ENCODE measurements at regions not wholly inside any gene's neighbourhood (a gene's known extent, or its start where the extent isn't known, plus 50 kb on each side); places are given as distances from the start of the nearest gene placed in this dataset.

- Histone ChIP-seq H3K4me1 (ENCODE audit: control insufficient read depth, insufficient read depth, low read length, poor library complexity, severe bottlenecking) (no peaks in the 10 kb centered on the region), H3K27ac (ENCODE audit: low read depth, low read length, severe bottlenecking) (no peak overlapping the region), H3K36me3 (ENCODE audit: control insufficient read depth, insufficient read depth, low read length) (no peaks in the 10 kb centered on the region), H3K9me3 (ENCODE audit: control insufficient read depth, low read length) (no peaks in the 10 kb centered on the region), H3K4me3 (ENCODE audit: extremely low read depth, insufficient read depth, low read length, poor library complexity, severe bottlenecking) (no peak overlapping the region)
- 74% methylated on average over 3 of the region's 5 CpGs; no CpG with 5 or more reads in 1 of the 2 experiments for WGBS, 2 experiments (ENCODE audit: insufficient coverage in 2 of 2)
Measured at GRCh38 chr1:193368302-193368701, 181.9 kb upstream of the B3GALT2 start.

DNA sequence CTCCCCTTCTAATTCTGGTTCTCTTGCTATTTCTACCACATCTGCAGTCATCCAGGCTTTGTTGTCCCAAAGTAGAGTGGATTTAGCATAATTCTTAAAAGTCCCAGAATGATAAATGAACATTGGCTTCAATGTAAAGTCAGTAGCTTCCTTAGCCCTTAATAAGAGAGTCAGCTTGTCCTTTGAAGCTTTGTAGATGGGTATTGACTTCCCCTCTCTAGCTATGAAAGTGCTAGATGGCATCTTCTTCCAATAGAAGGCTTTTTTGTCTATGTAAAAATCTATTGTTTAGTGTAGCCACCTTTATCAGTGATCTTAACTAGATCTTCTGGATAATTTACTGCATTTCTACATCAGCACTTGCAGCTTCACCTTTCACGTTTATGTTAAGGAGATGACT lies 181.4 kb upstream of the B3GALT2 start:
- H3K27ac ChIP-seq (ENCODE audit: low read depth, low read length, severe bottlenecking), result no peak overlapping the region
- H3K36me3 ChIP-seq (ENCODE audit: control insufficient read depth, insufficient read depth, low read length), result no peaks in the 10 kb centered on the region
- no CpG with 5 or more reads among the region's 1 CpG for WGBS, 2 experiments (ENCODE audit: insufficient coverage in 2 of 2)
- H3K4me1 ChIP-seq (ENCODE audit: control insufficient read depth, insufficient read depth, low read length, poor library complexity, severe bottlenecking), result no peaks in the 10 kb centered on the region
- no peaks in the 10 kb centered on the region for H3K9me3 ChIP-seq (ENCODE audit: control insufficient read depth, low read length)
- H3K4me3 ChIP-seq (ENCODE audit: extremely low read depth, insufficient read depth, low read length, poor library complexity, severe bottlenecking), result no peak overlapping the region

GRCh38 chr1:193366764-193367507 lies 180.5 kb upstream of the B3GALT2 start:
- no peaks in the 10 kb centered on the region for H3K36me3 ChIP-seq (ENCODE audit: control insufficient read depth, insufficient read depth, low read length)
- H3K4me3 ChIP-seq (ENCODE audit: extremely low read depth, insufficient read depth, low read length, poor library complexity, severe bottlenecking), result no peak overlapping the region
- no peaks in the 10 kb centered on the region for H3K9me3 ChIP-seq (ENCODE audit: control insufficient read depth, low read length)
- WGBS, 2 experiments (ENCODE audit: insufficient coverage in 2 of 2), result no CpG with 5 or more reads among the region's 1 CpG
- H3K4me1 ChIP-seq (ENCODE audit: control insufficient read depth, insufficient read depth, low read length, poor library complexity, severe bottlenecking), result no peaks in the 10 kb centered on the region
- no peak overlapping the region for H3K27ac ChIP-seq (ENCODE audit: low read depth, low read length, severe bottlenecking)

- 100% methylated on average over 2 of the region's 2 CpGs for WGBS, 2 experiments (ENCODE audit: insufficient coverage in 2 of 2)
- H3K9me3 ChIP-seq (ENCODE audit: control insufficient read depth, low read length), result no peaks in the 10 kb centered on the region
- no peak overlapping the region for H3K27ac ChIP-seq (ENCODE audit: low read depth, low read length, severe bottlenecking)
- no peaks in the 10 kb centered on the region for H3K36me3 ChIP-seq (ENCODE audit: control insufficient read depth, insufficient read depth, low read length)
- H3K4me1 ChIP-seq (ENCODE audit: control insufficient read depth, insufficient read depth, low read length, poor library complexity, severe bottlenecking), result no peaks in the 10 kb centered on the region
- H3K4me3 ChIP-seq (ENCODE audit: extremely low read depth, insufficient read depth, low read length, poor library complexity, severe bottlenecking), result no peak overlapping the region
Measured at GRCh38 chr1:193365966-193366365, 179.6 kb upstream of the B3GALT2 start.

DNA sequence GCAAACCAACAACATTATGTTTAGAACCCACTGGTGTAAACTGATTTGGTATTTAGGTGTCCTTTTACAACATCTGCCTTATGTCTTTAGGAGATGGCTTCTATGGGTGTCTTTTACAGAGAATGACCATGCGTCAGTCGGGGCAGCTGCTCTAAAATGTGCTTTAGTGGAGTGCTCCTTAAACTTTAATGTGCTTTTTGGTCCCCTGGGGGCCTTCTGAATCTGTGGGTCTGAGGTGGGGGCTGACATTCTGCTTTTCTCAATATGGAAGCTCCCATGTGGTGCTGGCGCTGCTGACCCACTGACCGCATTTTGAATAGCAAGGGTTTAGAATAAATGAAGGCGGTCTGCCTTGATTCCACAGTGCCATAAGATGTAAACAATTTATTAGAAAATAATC lies 173.2 kb upstream of the B3GALT2 start:
- H3K4me1 ChIP-seq (ENCODE audit: control insufficient read depth, insufficient read depth, low read length, poor library complexity, severe bottlenecking), result no peaks in the 10 kb centered on the region
- no peak overlapping the region for H3K27ac ChIP-seq (ENCODE audit: low read depth, low read length, severe bottlenecking)
- H3K36me3 ChIP-seq (ENCODE audit: control insufficient read depth, insufficient read depth, low read length), result no peaks in the 10 kb centered on the region
- no peaks in the 10 kb centered on the region for H3K9me3 ChIP-seq (ENCODE audit: control insufficient read depth, low read length)
- no peak overlapping the region for H3K4me3 ChIP-seq (ENCODE audit: extremely low read depth, insufficient read depth, low read length, poor library complexity, severe bottlenecking)
- 100% methylated on average over 1 to 2 of the region's 5 CpGs for WGBS, 2 experiments (ENCODE audit: insufficient coverage in 2 of 2)

DNA sequence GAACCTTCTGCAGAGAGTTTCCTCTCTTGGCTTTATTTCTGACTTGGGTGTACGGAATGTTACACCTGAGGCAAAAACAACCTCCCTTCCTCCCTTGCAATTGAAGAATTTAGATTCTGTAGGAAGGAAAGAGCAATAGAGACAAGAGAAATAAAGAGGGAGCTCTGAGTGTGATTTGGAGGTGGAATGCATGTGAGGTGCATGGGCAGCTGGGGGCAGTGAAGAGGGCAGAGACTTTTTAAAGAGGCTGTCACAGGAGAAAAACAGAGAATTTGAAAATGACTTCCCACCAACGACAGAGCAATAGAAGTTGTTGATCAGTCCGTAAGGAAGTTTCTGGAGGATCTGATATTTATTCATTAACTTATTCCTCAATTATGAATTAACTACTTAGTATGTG lies 172.0 kb upstream of the B3GALT2 start:
- WGBS, 2 experiments (ENCODE audit: insufficient coverage in 2 of 2), result no CpG with 5 or more reads among the region's 3 CpGs

DNA sequence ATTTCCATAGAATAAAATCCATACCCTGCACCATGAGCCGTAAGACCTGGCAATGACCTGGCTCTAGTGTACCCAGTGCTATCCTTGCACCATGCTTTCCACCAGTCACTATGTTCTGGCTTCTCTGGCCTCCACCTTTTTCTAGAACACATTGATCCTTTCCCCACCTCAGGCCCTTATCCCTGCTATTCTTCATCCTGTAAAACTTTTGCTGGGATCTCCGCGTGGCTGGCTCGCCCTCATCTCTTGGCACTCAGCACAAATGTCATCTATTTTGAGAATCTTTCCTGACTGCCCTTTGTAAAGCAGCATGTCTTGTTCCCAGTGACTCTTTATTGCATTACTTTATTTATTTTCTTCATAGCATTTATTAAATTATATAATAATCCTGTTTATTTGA lies 169.8 kb upstream of the B3GALT2 start:
- 95 to 100% methylated on average over 3 to 4 of the region's 4 CpGs for WGBS, 2 experiments (ENCODE audit: insufficient coverage in 2 of 2)
- H3K4me1 ChIP-seq (ENCODE audit: control insufficient read depth, insufficient read depth, low read length, poor library complexity, severe bottlenecking), result no peaks in the 10 kb centered on the region

More for the DNA sequence above, 172.0 kb upstream of the B3GALT2 start:
- no peak overlapping the region for H3K4me3 ChIP-seq (ENCODE audit: extremely low read depth, insufficient read depth, low read length, poor library complexity, severe bottlenecking)
- no peak overlapping the region for H3K27ac ChIP-seq (ENCODE audit: low read depth, low read length, severe bottlenecking)
- no peaks in the 10 kb centered on the region for H3K36me3 ChIP-seq (ENCODE audit: control insufficient read depth, insufficient read depth, low read length)
- H3K9me3 ChIP-seq (ENCODE audit: control insufficient read depth, low read length), result no peaks in the 10 kb centered on the region
- H3K4me1 ChIP-seq (ENCODE audit: control insufficient read depth, insufficient read depth, low read length, poor library complexity, severe bottlenecking), result no peaks in the 10 kb centered on the region

DNA sequence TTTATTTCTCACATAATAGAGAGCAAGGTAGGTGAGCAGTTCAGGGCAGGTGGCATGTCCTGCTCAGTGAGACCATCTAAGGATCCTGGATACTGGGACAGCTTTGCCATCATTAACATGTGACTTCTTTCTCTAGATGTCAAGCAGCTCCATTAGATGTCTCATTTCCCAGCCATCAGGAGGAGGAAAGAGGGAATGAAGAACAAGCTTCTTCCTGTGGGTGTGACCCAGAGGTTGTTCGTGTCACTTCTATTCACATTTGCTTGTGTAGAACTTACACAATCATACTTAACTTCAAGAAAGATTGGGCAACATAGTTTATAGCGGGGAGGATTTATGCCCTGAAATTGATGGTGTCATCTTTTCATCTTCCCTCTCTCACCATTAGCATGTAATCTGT lies 169.2 kb upstream of the B3GALT2 start:
- no peaks in the 10 kb centered on the region for H3K9me3 ChIP-seq (ENCODE audit: control insufficient read depth, low read length)
- H3K4me1 ChIP-seq (ENCODE audit: control insufficient read depth, insufficient read depth, low read length, poor library complexity, severe bottlenecking), result no peaks in the 10 kb centered on the region
- no peak overlapping the region for H3K27ac ChIP-seq (ENCODE audit: low read depth, low read length, severe bottlenecking)
- WGBS, 2 experiments (ENCODE audit: insufficient coverage in 2 of 2), result 100% methylated on average over 1 of the region's 2 CpGs; no CpG with 5 or more reads in 1 of the 2 experiments
- no peak overlapping the region for H3K4me3 ChIP-seq (ENCODE audit: extremely low read depth, insufficient read depth, low read length, poor library complexity, severe bottlenecking)
- H3K36me3 ChIP-seq (ENCODE audit: control insufficient read depth, insufficient read depth, low read length), result no peaks in the 10 kb centered on the region

More for the DNA sequence above, 169.8 kb upstream of the B3GALT2 start:
- H3K27ac ChIP-seq (ENCODE audit: low read depth, low read length, severe bottlenecking), result no peak overlapping the region
- no peaks in the 10 kb centered on the region for H3K9me3 ChIP-seq (ENCODE audit: control insufficient read depth, low read length)
- H3K36me3 ChIP-seq (ENCODE audit: control insufficient read depth, insufficient read depth, low read length), result no peaks in the 10 kb centered on the region
- H3K4me3 ChIP-seq (ENCODE audit: extremely low read depth, insufficient read depth, low read length, poor library complexity, severe bottlenecking), result no peak overlapping the region

- Histone ChIP-seq H3K9me3 (ENCODE audit: control insufficient read depth, low read length) (no peaks in the 10 kb centered on the region), H3K4me1 (ENCODE audit: control insufficient read depth, insufficient read depth, low read length, poor library complexity, severe bottlenecking) (no peaks in the 10 kb centered on the region), H3K4me3 (ENCODE audit: extremely low read depth, insufficient read depth, low read length, poor library complexity, severe bottlenecking) (no peak overlapping the region), H3K27ac (ENCODE audit: low read depth, low read length, severe bottlenecking) (no peak overlapping the region), H3K36me3 (ENCODE audit: control insufficient read depth, insufficient read depth, low read length) (no peaks in the 10 kb centered on the region)
- 88 to 100% methylated on average over 1 of the region's 2 CpGs for WGBS, 2 experiments (ENCODE audit: insufficient coverage in 2 of 2)
Measured at GRCh38 chr1:193355178-193355577, 168.8 kb upstream of the B3GALT2 start.

- H3K36me3 ChIP-seq (ENCODE audit: control insufficient read depth, insufficient read depth, low read length), result no peaks in the 10 kb centered on the region
- H3K9me3 ChIP-seq (ENCODE audit: control insufficient read depth, low read length), result no peaks in the 10 kb centered on the region
- peak overlapping the region; percentile 60 for H3K27ac ChIP-seq (ENCODE audit: low read depth, low read length, severe bottlenecking)
- 80 to 86% methylated on average over 1 of the region's 3 CpGs for WGBS, 2 experiments (ENCODE audit: insufficient coverage in 2 of 2)
- H3K4me3 ChIP-seq (ENCODE audit: extremely low read depth, insufficient read depth, low read length, poor library complexity, severe bottlenecking), result no peak overlapping the region
- no peaks in the 10 kb centered on the region for H3K4me1 ChIP-seq (ENCODE audit: control insufficient read depth, insufficient read depth, low read length, poor library complexity, severe bottlenecking)
Measured at GRCh38 chr1:193348769-193349535, 162.5 kb upstream of the B3GALT2 start.
